Heart left ventricle (tissue), 13 donors: ENCODE measurements at regions not wholly inside any gene's neighbourhood (a gene's known extent, or its start where the extent isn't known, plus 50 kb on each side); places are given as distances from the start of the nearest gene placed in this dataset.

ENCODE experiments used
- CTCF ChIP-seq, 12 donors: fragments of 200-600 bp; sonication (generic) in 4 of 12; IDR thresholded peaks; one replicate each; pipeline versions ENCODE4 v1.5.0 to v1.8.0; 2018 to 2022; ENCODE audit warnings: antibody characterized with exemption in 12 of 12, mild to moderate bottlenecking in 5 of 12
- POLR2A ChIP-seq, 2 donors: fragments of 450-650 bp; IDR thresholded peaks; one replicate each; pipeline ENCODE4 v1.6.1; 2017; ENCODE audit warnings: antibody characterized with exemption in 2 of 2, mild to moderate bottlenecking in 2 of 2, moderate library complexity in 2 of 2
- donor health status: ischemic (EF 13 %, LVEDD 7.1; RV severe dilation, severe dysfunction).
- donor health status: DM: no; HTN: yes; CAD: no.
- donor health status: DM: no; HTN: no; CAD: no.
- donor health status: ischemic (EF 25% LVEDD 6.9; RV normal size, moderate dysfunction).
- donor health status: ischemic (EF 25% LVEDD 5.7; RV mildly dilated, moderate dysfunction).
- donor health status: ischemic (EF 35%, LVEDD 5.7; RV mildly dilated, moderate dysfunction).
- donor health status: nonischemic (EF 11% LVEDD 7.7; RV severe dilation, severe dysfunction).
- donor health status: DM: yes; HTN: yes; CAD: no.
- donor health status: PGD.
- donor health status: ischemic (EF 29% LVEDD 5.4; RV normal size, mild dysfunction).
- donor health status: nonischemic (EF 23%, LVEDD 6.1; RV moderate dilation, normal function).

DNA sequence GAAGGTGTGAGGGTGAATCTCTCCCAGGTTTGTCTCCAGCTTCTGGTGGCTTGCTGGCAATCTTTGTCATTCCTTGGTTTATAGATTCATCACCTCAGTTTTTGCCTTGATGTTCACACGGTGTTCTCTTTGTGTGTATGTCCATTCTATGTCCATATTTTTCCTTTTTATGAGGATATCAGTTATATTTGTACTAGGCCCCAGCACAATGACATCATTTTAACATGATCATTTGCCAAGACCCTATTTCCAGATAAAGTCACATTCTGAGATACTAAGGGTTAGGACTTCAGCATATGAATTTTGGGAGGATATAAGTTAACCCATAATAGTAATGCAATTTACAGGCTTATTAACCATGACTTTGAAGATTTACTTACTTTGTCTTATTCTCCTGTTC, 649.0 kb downstream of the CPS1 start:
- TF ChIP-seq CTCF (IDR thresholded peaks at IDR 0.05) (no peak), POLR2A (IDR thresholded peaks at IDR 0.05) (no peak)
